Suppressor macrophage treated with lipopolysaccharide for 1 hour (primary cell): ENCODE measurements at regions not wholly inside any gene's neighbourhood (a gene's known extent, or its start where the extent isn't known, plus 50 kb on each side); places are given as distances from the start of the nearest gene placed in this dataset.

Source experiments
- DNase-seq, 3 donors: peaks; one replicate each; pipeline ENCODE4 v3.0.0-alpha.2; 2020 to 2022

- DNase-seq: no peak
These were observed 566.8 kb upstream of the KIRREL3 start for GRCh38 chr11:127567237-127567932.

- no peak for DNase-seq
These were observed 564.2 kb upstream of the KIRREL3 start for GRCh38 chr11:127564810-127565209.

GRCh38 chr11:127559978-127560377 lies 559.4 kb upstream of the KIRREL3 start:
- DNase-seq: no peak

GRCh38 chr11:127552446-127552845 lies 551.9 kb upstream of the KIRREL3 start:
- DNase-seq: no peak

GRCh38 chr11:127531167-127531566 lies 530.6 kb upstream of the KIRREL3 start:
- no peak for DNase-seq

GRCh38 chr11:127528297-127528696 lies 527.7 kb upstream of the KIRREL3 start:
- DNase-seq: no peak

GRCh38 chr11:127524618-127525017 lies 524.0 kb upstream of the KIRREL3 start:
- no peak for DNase-seq

- DNase-seq: no peak
These were observed 520.8 kb upstream of the KIRREL3 start for GRCh38 chr11:127521413-127521812.

GRCh38 chr11:127507851-127508250 lies 507.3 kb upstream of the KIRREL3 start:
- DNase-seq: no peak

- no peak for DNase-seq
These were observed 506.1 kb upstream of the KIRREL3 start for GRCh38 chr11:127506647-127507046.

GRCh38 chr11:127506126-127506525 lies 505.6 kb upstream of the KIRREL3 start:
- DNase-seq: no peak

GRCh38 chr11:127496165-127496564 lies 495.6 kb upstream of the KIRREL3 start:
- no peak for DNase-seq

- DNase-seq: peak in 1 of 3 donors; percentile 19
These were observed 492.9 kb upstream of the KIRREL3 start for GRCh38 chr11:127493330-127494022.

- DNase-seq: no peak
These were observed 491.5 kb upstream of the KIRREL3 start for GRCh38 chr11:127492029-127492428.

- no peak for DNase-seq
These were observed 491.0 kb upstream of the KIRREL3 start for GRCh38 chr11:127491589-127491988.

- no peak for DNase-seq
These were observed 490.3 kb upstream of the KIRREL3 start for GRCh38 chr11:127490896-127491295.

- DNase-seq: no peak
These were observed 485.0 kb upstream of the KIRREL3 start for GRCh38 chr11:127485541-127485940.

- DNase-seq: no peak
These were observed 480.8 kb upstream of the KIRREL3 start for GRCh38 chr11:127481391-127481790.

GRCh38 chr11:127478826-127479225 lies 478.3 kb upstream of the KIRREL3 start:
- DNase-seq: no peak

- no peak for DNase-seq
These were observed 474.2 kb upstream of the KIRREL3 start for GRCh38 chr11:127474766-127475165.

- no peak for DNase-seq
These were observed 471.9 kb upstream of the KIRREL3 start for GRCh38 chr11:127472505-127472904.

- no peak for DNase-seq
These were observed 471.1 kb upstream of the KIRREL3 start for GRCh38 chr11:127471662-127472061.

GRCh38 chr11:127470306-127470884 lies 469.8 kb upstream of the KIRREL3 start:
- DNase-seq: peak; percentile 18 to 37 (median 35)

GRCh38 chr11:127464325-127464724 lies 463.8 kb upstream of the KIRREL3 start:
- DNase-seq: no peak

- DNase-seq: no peak
These were observed 461.4 kb upstream of the KIRREL3 start for GRCh38 chr11:127462065-127462344.
